H1 (cell line): ENCODE measurements at regions not wholly inside any gene's neighbourhood (a gene's known extent, or its start where the extent isn't known, plus 50 kb on each side); places are given as distances from the start of the nearest gene placed in this dataset.

ENCODE experiments used
- CTCF ChIA-PET: fragments of 300-600 bp; sonication (Branson Sonifier 250); formaldehyde crosslinking; loops from one replicate; lab custom pipeline; 2021; ENCODE audit not compliant: partially characterized antibody; lab: Charles Lee
- POLR2A ChIA-PET: fragments of 300-600 bp; sonication (Branson Sonifier 250); formaldehyde crosslinking; loops from one replicate; lab custom pipeline; 2021; ENCODE audit warnings: inconsistent platforms; ENCODE audit not compliant: partially characterized antibody; lab: Charles Lee
- DNase-seq, 2 experiments: peaks; one replicate each; pipeline versions ENCODE4 v3.0.0 to v3.0.0-alpha.2; 2010 to 2022; ENCODE audit warnings: low spot score in 2 of 2, low read depth in 1 of 2, mixed read lengths in 1 of 2
- FAIRE-seq: peaks from 2 replicates; lab custom pipeline; 2011; peaks lifted over from hg19 to GRCh38; lab: Jason Lieb, UNC
- H2AFZ ChIP-seq: 2 replicates; pipeline ENCODE4 v1.8.1; 2012; ENCODE audit warnings: low read length, inconsistent platforms
- H2AK5ac ChIP-seq: 2 replicates; pipeline ENCODE4 v1.6.1; 2013; ENCODE audit warnings: low read depth, low read length
- H2BK120ac ChIP-seq: replicated peaks from 2 replicates; pipeline ENCODE3; 2013; ENCODE audit warnings: low read depth, low read length, inconsistent platforms
- H2BK12ac ChIP-seq: 2 replicates; pipeline ENCODE4 v1.6.1; 2013; ENCODE audit warnings: low read depth, low read length
- H2BK15ac ChIP-seq: 2 replicates; pipeline ENCODE4 v1.6.1; 2013; ENCODE audit warnings: low read length
- H2BK20ac ChIP-seq: 2 replicates; pipeline ENCODE4 v1.6.1; 2013; ENCODE audit warnings: low read length
- H2BK5ac ChIP-seq: 2 replicates; pipeline ENCODE4 v1.6.1; 2013; ENCODE audit warnings: low read depth, low read length
- H3K14ac ChIP-seq: 2 replicates; pipeline ENCODE4 v1.6.1; 2013; ENCODE audit warnings: inconsistent platforms; ENCODE audit not compliant: insufficient read length
- H3K18ac ChIP-seq: 2 replicates; pipeline ENCODE4 v1.6.1; 2013; ENCODE audit warnings: low read length; ENCODE audit errors: extremely low read depth
- H3K23ac ChIP-seq: 2 replicates; pipeline ENCODE4 v1.6.1; 2013; ENCODE audit warnings: inconsistent platforms; ENCODE audit not compliant: insufficient read length
- H3K23me2 ChIP-seq: 2 replicates; pipeline ENCODE4 v1.6.1; 2013; ENCODE audit warnings: low read depth, low read length
- H3K27ac ChIP-seq: 2 replicates; pipeline ENCODE4 v1.6.1; 2011; ENCODE audit warnings: low read depth, low read length, inconsistent platforms
- H3K27me3 ChIP-seq, 4 experiments: replicated peaks in 1 of 4; 1 replicate in 1 of 4; 2 replicates in 3 of 4; pipeline versions ENCODE4 v1.6.1 to v1.8.1; 2011 to 2013; ENCODE audit warnings: low read length in 3 of 4, mild to moderate bottlenecking in 3 of 4, inconsistent platforms in 2 of 4, mixed read lengths in 2 of 4, moderate library complexity in 1 of 4; ENCODE audit not compliant: control insufficient read depth in 3 of 4, insufficient read depth in 3 of 4; ENCODE audit errors: extremely low read depth in 1 of 4
- H3K36me3 ChIP-seq, 4 experiments: 2 replicates each; pipeline versions ENCODE4 v1.6.1 to v1.8.1; 2011 to 2013; ENCODE audit warnings: mild to moderate bottlenecking in 4 of 4, low read length in 3 of 4, moderate library complexity in 2 of 4, control low read depth in 1 of 4, inconsistent platforms in 1 of 4; ENCODE audit not compliant: insufficient read depth in 4 of 4, control insufficient read depth in 2 of 4
- H3K4ac ChIP-seq: replicated peaks from 2 replicates; pipeline ENCODE3; 2013; ENCODE audit warnings: low read length, low read depth, mixed read lengths, inconsistent platforms; ENCODE audit not compliant: insufficient read length
- H3K4me1 ChIP-seq, 4 experiments: replicated peaks in 1 of 4; 1 replicate in 1 of 4; 2 replicates in 3 of 4; pipeline versions ENCODE4 v1.6.1 to v1.8.1; 2011 to 2013; ENCODE audit warnings: low read length in 3 of 4, inconsistent platforms in 2 of 4, mixed read lengths in 1 of 4; ENCODE audit not compliant: insufficient read depth in 4 of 4, control insufficient read depth in 3 of 4
- H3K4me2 ChIP-seq, 2 experiments: 2 replicates each; pipeline versions ENCODE4 v1.6.1 to v1.8.1; 2011 to 2013; ENCODE audit warnings: low read depth in 2 of 2, low read length in 2 of 2, control low read depth in 1 of 2, inconsistent platforms in 1 of 2, mild to moderate bottlenecking in 1 of 2; ENCODE audit not compliant: insufficient read depth in 1 of 2
- H3K4me3 ChIP-seq, 4 experiments: fragments of 200-600, 300-600 bp in 1 of 4; sonication (generic), shearing (Covaris generic), sonication (Bioruptor Twin) in 1 of 4; 2 replicates each; pipeline versions ENCODE4 v1.5.1 to v1.8.1; 2011 to 2016; ENCODE audit warnings: low read length in 4 of 4, low read depth in 3 of 4, control low read depth in 2 of 4, inconsistent platforms in 2 of 4, mild to moderate bottlenecking in 2 of 4, mixed read lengths in 1 of 4, moderate library complexity in 1 of 4; ENCODE audit not compliant: insufficient read depth in 2 of 4; ENCODE audit errors: extremely low read depth in 1 of 4
- H3K56ac ChIP-seq: replicated peaks from 2 replicates; pipeline ENCODE3; 2013; ENCODE audit warnings: low read depth, mild to moderate bottlenecking, mixed read lengths, low read length, inconsistent platforms; ENCODE audit not compliant: insufficient read length
- H3K79me1 ChIP-seq: 2 replicates; pipeline ENCODE4 v1.6.1; 2013; ENCODE audit warnings: low read depth, low read length, control low read depth
- H3K79me2 ChIP-seq, 2 experiments: 2 replicates each; pipeline versions ENCODE4 v1.6.1 to v1.8.1; 2012 to 2013; ENCODE audit warnings: low read length in 2 of 2, mild to moderate bottlenecking in 2 of 2, inconsistent platforms in 1 of 2; ENCODE audit not compliant: insufficient read depth in 2 of 2, control insufficient read depth in 1 of 2
- H3K9ac ChIP-seq, 4 experiments: replicated peaks in 1 of 4; 1 replicate in 1 of 4; 2 replicates in 3 of 4; pipeline versions ENCODE4 v1.6.1 to v1.8.1; 2011 to 2013; ENCODE audit warnings: low read depth in 3 of 4, low read length in 3 of 4, control low read depth in 2 of 4, mild to moderate bottlenecking in 2 of 4, moderate library complexity in 2 of 4, inconsistent platforms in 1 of 4; ENCODE audit errors: extremely low read depth in 1 of 4
- H3K9me3 ChIP-seq, 2 experiments: 2 replicates each; pipeline versions ENCODE4 v1.6.1 to v1.8.1; 2012 to 2013; ENCODE audit warnings: mild to moderate bottlenecking in 2 of 2, moderate library complexity in 2 of 2, control low read depth in 1 of 2, inconsistent platforms in 1 of 2, low read depth in 1 of 2, low read length in 1 of 2, mixed read lengths in 1 of 2; ENCODE audit not compliant: insufficient read depth in 2 of 2
- H4K20me1 ChIP-seq, 2 experiments: replicated peaks in 1 of 2; 2 replicates each; pipeline versions ENCODE3 to v1.8.1; 2011 to 2013; ENCODE audit warnings: inconsistent platforms in 2 of 2, low read length in 2 of 2, mild to moderate bottlenecking in 1 of 2; ENCODE audit not compliant: insufficient read depth in 2 of 2, control insufficient read depth in 1 of 2
- H4K5ac ChIP-seq: 2 replicates; pipeline ENCODE4 v1.6.1; 2013; ENCODE audit warnings: low read length, low read depth, mixed read lengths, inconsistent platforms; ENCODE audit not compliant: insufficient read length
- H4K8ac ChIP-seq: 2 replicates; pipeline ENCODE4 v1.8.0; 2013; ENCODE audit warnings: mild to moderate bottlenecking, moderate library complexity, low read length, inconsistent platforms; ENCODE audit not compliant: insufficient read depth; ENCODE audit errors: extremely low read depth
- H4K91ac ChIP-seq: replicated peaks from 2 replicates; pipeline ENCODE3; 2013; ENCODE audit warnings: low read length, mixed read lengths, inconsistent platforms; ENCODE audit not compliant: insufficient read length
- ASH2L ChIP-seq: fragments of 200-600, 300-600 bp; sonication (generic); IDR thresholded peaks from one replicate; pipeline ENCODE4 v1.7.1; 2017; ENCODE audit warnings: low read length
- CREB1 ChIP-seq: IDR thresholded peaks from 2 replicates; pipeline ENCODE4 v1.6.1; 2012; ENCODE audit warnings: inconsistent platforms
- GTF2F1 ChIP-seq: IDR thresholded peaks from 2 replicates; pipeline ENCODE4 v1.6.1; 2012; ENCODE audit warnings: low read depth, low read length, improper control_type of control experiment, borderline replicate concordance
- KDM4A ChIP-seq: IDR thresholded peaks from one replicate; pipeline ENCODE4 v1.7.1; 2012; ENCODE audit warnings: low read depth, mild to moderate bottlenecking, moderate library complexity, low read length, inconsistent platforms; ENCODE audit not compliant: severe bottlenecking
- RAD21 ChIP-seq, 2 experiments: IDR thresholded peaks in 1 of 2; conservative IDR thresholded peaks in 1 of 2; 2 replicates each; pipeline ENCODE4 v1.6.1; 2011; ENCODE audit warnings: low read depth in 2 of 2, low read length in 2 of 2, improper control_type of control experiment in 1 of 2, inconsistent platforms in 1 of 2, mild to moderate bottlenecking in 1 of 2, moderate library complexity in 1 of 2
- RFX5 ChIP-seq: IDR thresholded peaks from 2 replicates; pipeline ENCODE4 v1.6.1; 2011; ENCODE audit warnings: low read depth, low read length, improper control_type of control experiment, borderline replicate concordance
- RNF2 ChIP-seq: fragments of 200-900, 300-1000 bp; sonication (generic); IDR thresholded peaks from 2 replicates; pipeline ENCODE4 v1.7.1; 2016; ENCODE audit warnings: borderline replicate concordance, low read depth, mild to moderate bottlenecking, antibody characterized with exemption, low read length; ENCODE audit not compliant: poor library complexity, severe bottlenecking; ENCODE audit errors: missing control alignments
- SAP30 ChIP-seq: fragments of 300-600 bp; sonication (generic); IDR thresholded peaks from 2 replicates; pipeline ENCODE4 v1.7.1; 2012; ENCODE audit warnings: low read length, moderate library complexity, mild to moderate bottlenecking, inconsistent platforms; ENCODE audit not compliant: insufficient read depth, insufficient replicate concordance
- SRF ChIP-seq: IDR thresholded peaks from 2 replicates; pipeline ENCODE4 v1.6.1; 2011; ENCODE audit warnings: mild to moderate bottlenecking, low read depth, low read length, moderate library complexity
- TAF7 ChIP-seq: optimal IDR thresholded peaks from 2 replicates; pipeline ENCODE3; 2011; ENCODE audit warnings: low read depth, mild to moderate bottlenecking, inconsistent platforms, low read length, moderate library complexity, borderline replicate concordance
- WGBS, 2 experiments: shearing (Covaris generic) in 1 of 2; methylation state at CpG; one replicate each; pipeline versions ENCODE4 v1.1.6 to v1.1.7; 2013 to 2015; ENCODE audit warnings: low lambda C conversion rate in 2 of 2, mixed read lengths in 2 of 2, inconsistent platforms in 1 of 2, low coverage in 1 of 2, missing lambda C conversion rate in 1 of 2; ENCODE audit not compliant: insufficient replicate concordance in 2 of 2, insufficient coverage in 1 of 2, insufficient read length in 1 of 2; ENCODE audit errors: extremely low coverage in 1 of 2, missing lambda C conversion rate in 1 of 2; 5-methylcytosine and 5-hydroxymethylcytosine counted together
- TF ChIP-seq, protein P1 (sequence below): IDR thresholded peaks from 2 replicates; pipeline ENCODE4 v1.6.1; 2012; ENCODE audit warnings: low read length, inconsistent platforms

DNA sequence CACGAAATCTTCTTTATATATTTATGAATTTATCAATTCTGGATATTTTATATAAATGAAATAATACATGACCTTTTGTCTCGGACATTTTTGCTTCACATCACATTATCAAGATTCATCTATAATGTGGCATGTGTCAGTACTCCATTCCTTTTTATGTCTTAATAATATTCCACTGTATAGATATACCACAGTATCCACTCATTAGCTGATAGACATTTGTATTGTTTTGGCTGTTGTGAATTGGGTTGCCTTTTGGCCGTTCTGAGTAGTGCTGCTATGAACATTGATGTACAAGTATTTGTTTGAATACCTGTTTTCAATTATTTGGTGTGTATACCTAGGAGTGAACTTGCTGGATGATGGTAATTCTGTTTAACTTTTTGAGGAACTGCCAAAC lies 323.8 kb upstream of the CA10 start:
- Histone ChIP-seq H3K9me3 (no peaks in the 10 kb centered on the region; a peak in 1 of 4 replicates), H2BK15ac (no peak overlapping the region), H3K4me1 (no peaks in the 10 kb centered on the region), H2AK5ac (no peak overlapping the region), H4K5ac (no peak overlapping the region), H4K91ac (no peak overlapping the region), H3K27me3 (no peaks in the 10 kb centered on the region), H3K23ac (no peak overlapping the region), H3K36me3 (no peaks in the 10 kb centered on the region), H3K14ac (no peak overlapping the region), H3K4ac (no peak overlapping the region), H3K79me1 (no peaks in the 10 kb centered on the region), H2BK5ac (no peak overlapping the region), H2BK120ac (no peak overlapping the region), H3K27ac (no peak overlapping the region), H3K9ac (no peak overlapping the region), H2AFZ (no peak overlapping the region), H4K8ac (no peak overlapping the region), H2BK20ac (no peak overlapping the region), H3K4me2 (no peak overlapping the region), H3K79me2 (no peaks in the 10 kb centered on the region), H3K23me2 (no peaks in the 10 kb centered on the region; the same call in 1 of the 2 replicates), H3K56ac (no peak overlapping the region), H2BK12ac (no peak overlapping the region), H3K18ac (no peak overlapping the region), H4K20me1 (no peaks in the 10 kb centered on the region), H3K4me3 (no peak overlapping the region)
- POLR2A ChIA-PET, result no interaction called here
- 90% methylated on average over 3 of the region's 3 CpGs; no CpG with 5 or more reads in 1 of the 2 experiments for WGBS, 2 experiments
- no peak for DNase-seq
- no peak for FAIRE-seq
- CTCF ChIA-PET, result no interaction called here
- TF ChIP-seq RNF2 (no peak), SRF (no peak), ASH2L (no peak), KDM4A (no peak), TAF7 (no peak), RFX5 (no peak), RAD21 (IDR thresholded peaks at IDR 0.05 in 1 of 2, conservative IDR thresholded peaks at IDR 0.05 in 1 of 2; ENCODE audit: low read depth in 2 of 2, low read length in 2 of 2) (no peak), GTF2F1 (no peak), CREB1 (no peak), SAP30 (no peak)
- TF ChIP-seq, protein P1, sequence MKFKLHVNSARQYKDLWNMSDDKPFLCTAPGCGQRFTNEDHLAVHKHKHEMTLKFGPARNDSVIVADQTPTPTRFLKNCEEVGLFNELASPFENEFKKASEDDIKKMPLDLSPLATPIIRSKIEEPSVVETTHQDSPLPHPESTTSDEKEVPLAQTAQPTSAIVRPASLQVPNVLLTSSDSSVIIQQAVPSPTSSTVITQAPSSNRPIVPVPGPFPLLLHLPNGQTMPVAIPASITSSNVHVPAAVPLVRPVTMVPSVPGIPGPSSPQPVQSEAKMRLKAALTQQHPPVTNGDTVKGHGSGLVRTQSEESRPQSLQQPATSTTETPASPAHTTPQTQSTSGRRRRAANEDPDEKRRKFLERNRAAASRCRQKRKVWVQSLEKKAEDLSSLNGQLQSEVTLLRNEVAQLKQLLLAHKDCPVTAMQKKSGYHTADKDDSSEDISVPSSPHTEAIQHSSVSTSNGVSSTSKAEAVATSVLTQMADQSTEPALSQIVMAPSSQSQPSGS, result no peak
